HEK293T (cell line): ENCODE measurements at regions not wholly inside any gene's neighbourhood (a gene's known extent, or its start where the extent isn't known, plus 50 kb on each side); places are given as distances from the start of the nearest gene placed in this dataset.

ENCODE experiments used
- CTCF ChIA-PET: fragments of 350-600 bp; formaldehyde crosslinking; extraction: SDS; loops from one replicate; lab custom pipeline; 2021; ENCODE audit warnings: antibody characterized with exemption, inconsistent platforms; lab: Yijun Ruan, JAX
- POLR2A ChIA-PET: fragments of 350-600 bp; formaldehyde crosslinking; extraction: SDS; loops from one replicate; lab custom pipeline; 2020; ENCODE audit warnings: antibody characterized with exemption, inconsistent platforms; lab: Yijun Ruan, JAX
- DNase-seq: peaks from one replicate; pipeline ENCODE4 v3.0.0; 2012; ENCODE audit warnings: mixed read lengths; ENCODE audit errors: extremely low spot score
- ARNT ChIP-seq: fragments of 450-650 bp; IDR thresholded peaks from 2 replicates; pipeline ENCODE4 v1.6.1; 2017; ENCODE audit warnings: mild to moderate bottlenecking
- BHLHE40 ChIP-seq: fragments of 450-650 bp; IDR thresholded peaks from 2 replicates; pipeline ENCODE4 v1.6.1; 2016; ENCODE audit warnings: mild to moderate bottlenecking, moderate library complexity, borderline replicate concordance
- CTBP1 ChIP-seq: fragments of 450-650 bp; IDR thresholded peaks from 2 replicates; pipeline ENCODE4 v1.6.1; 2016; ENCODE audit warnings: borderline replicate concordance
- ELF4 ChIP-seq: fragments of 450-650 bp; IDR thresholded peaks from 2 replicates; pipeline ENCODE4 v1.6.1; 2017; ENCODE audit warnings: antibody characterized with exemption
- FOXA1 ChIP-seq: fragments of 450-650 bp; IDR thresholded peaks from 2 replicates; pipeline ENCODE4 v1.6.1; 2016; ENCODE audit warnings: mild to moderate bottlenecking
- FOXK2 ChIP-seq: fragments of 450-650 bp; IDR thresholded peaks from 2 replicates; pipeline ENCODE4 v1.6.1; 2016; ENCODE audit warnings: mild to moderate bottlenecking
- FOXM1 ChIP-seq: fragments of 450-650 bp; IDR thresholded peaks from 2 replicates; pipeline ENCODE4 v1.6.1; 2017; ENCODE audit warnings: mild to moderate bottlenecking, borderline replicate concordance
- HDGF ChIP-seq: fragments of 450-650 bp; IDR thresholded peaks from 2 replicates; pipeline ENCODE4 v1.6.1; 2017; ENCODE audit warnings: antibody characterized with exemption, borderline replicate concordance
- L3MBTL2 ChIP-seq: fragments of 450-650 bp; conservative IDR thresholded peaks from 2 replicates; pipeline ENCODE4 v1.6.1; 2016; ENCODE audit warnings: mild to moderate bottlenecking
- LEF1 ChIP-seq: fragments of 450-650 bp; IDR thresholded peaks from 2 replicates; pipeline ENCODE4 v1.6.1; 2017; ENCODE audit warnings: mild to moderate bottlenecking, borderline replicate concordance
- NFRKB ChIP-seq: fragments of 450-650 bp; IDR thresholded peaks from 2 replicates; pipeline ENCODE4 v1.6.1; 2016; ENCODE audit warnings: mild to moderate bottlenecking, moderate library complexity
- SP1 ChIP-seq: fragments of 450-650 bp; IDR thresholded peaks from 2 replicates; pipeline ENCODE4 v1.6.1; 2017
- SUZ12 ChIP-seq: fragments of 450-650 bp; IDR thresholded peaks from 2 replicates; pipeline ENCODE4 v1.6.1; 2016; ENCODE audit warnings: mild to moderate bottlenecking
- TARDBP ChIP-seq: fragments of 450-650 bp; IDR thresholded peaks from 2 replicates; pipeline ENCODE4 v1.6.1; 2016
- ZNF384 ChIP-seq: fragments of 450-650 bp; IDR thresholded peaks from 2 replicates; pipeline ENCODE4 v1.6.1; 2016
- TF ChIP-seq, protein P1 (sequence below): fragments of 450-650 bp; IDR thresholded peaks from 2 replicates; pipeline ENCODE4 v1.6.1; 2016

- ChIA-PET POLR2A (no interaction called here), CTCF (no interaction called here)
- DNase-seq, result no peak
These were observed 300.4 kb upstream of the RASGRP1 start for GRCh38 chr15:38864827-38865581.

DNA sequence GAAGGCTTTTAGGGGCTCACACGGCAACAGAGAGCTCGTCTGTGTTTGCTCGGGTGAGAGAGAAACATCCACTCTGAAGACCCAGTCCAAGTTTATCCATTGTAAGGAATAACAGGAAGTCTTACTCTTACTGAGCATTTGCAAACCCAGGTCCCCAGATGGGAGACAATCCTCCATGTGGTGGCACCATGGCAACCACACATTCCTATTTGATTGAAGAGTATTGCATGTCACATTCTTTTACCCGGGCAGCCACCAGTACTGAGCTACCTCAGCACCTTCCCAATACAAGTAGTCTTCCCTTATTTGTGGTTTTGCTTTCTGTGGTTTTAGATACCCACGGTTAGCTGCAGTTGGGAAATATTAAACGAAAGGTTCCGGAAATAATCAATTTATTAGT lies 302.9 kb upstream of the RASGRP1 start:
- CTCF ChIA-PET, result no interaction called here
- POLR2A ChIA-PET, result no interaction called here
- no peak for DNase-seq
- no peak for TF ChIP-seq HDGF
- TF ChIP-seq TARDBP, result no peak
- TF ChIP-seq ELF4, result no peak
- no peak for TF ChIP-seq SP1
- TF ChIP-seq LEF1, result no peak
- no peak for TF ChIP-seq ARNT
- TF ChIP-seq NFRKB, result no peak
- no peak for TF ChIP-seq FOXK2
- TF ChIP-seq FOXA1, result no peak
- no peak for TF ChIP-seq SUZ12
- TF ChIP-seq BHLHE40, result no peak
- no peak for TF ChIP-seq CTBP1
- no peak for TF ChIP-seq ZNF384
- TF ChIP-seq, protein P1, sequence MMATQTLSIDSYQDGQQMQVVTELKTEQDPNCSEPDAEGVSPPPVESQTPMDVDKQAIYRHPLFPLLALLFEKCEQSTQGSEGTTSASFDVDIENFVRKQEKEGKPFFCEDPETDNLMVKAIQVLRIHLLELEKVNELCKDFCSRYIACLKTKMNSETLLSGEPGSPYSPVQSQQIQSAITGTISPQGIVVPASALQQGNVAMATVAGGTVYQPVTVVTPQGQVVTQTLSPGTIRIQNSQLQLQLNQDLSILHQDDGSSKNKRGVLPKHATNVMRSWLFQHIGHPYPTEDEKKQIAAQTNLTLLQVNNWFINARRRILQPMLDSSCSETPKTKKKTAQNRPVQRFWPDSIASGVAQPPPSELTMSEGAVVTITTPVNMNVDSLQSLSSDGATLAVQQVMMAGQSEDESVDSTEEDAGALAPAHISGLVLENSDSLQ, result no peak
- TF ChIP-seq L3MBTL2, result no peak
- TF ChIP-seq FOXM1, result no peak

More at GRCh38 chr15:38864827-38865581, 300.4 kb upstream of the RASGRP1 start:
- TF ChIP-seq ZNF384 (no peak), FOXM1 (no peak), BHLHE40 (no peak)

GRCh38 chr15:38868326-38869114 lies 303.9 kb upstream of the RASGRP1 start:
- no peak for TF ChIP-seq FOXA1
- ChIA-PET CTCF (no interaction called here), POLR2A (no interaction called here)
- DNase-seq, result no peak

DNA sequence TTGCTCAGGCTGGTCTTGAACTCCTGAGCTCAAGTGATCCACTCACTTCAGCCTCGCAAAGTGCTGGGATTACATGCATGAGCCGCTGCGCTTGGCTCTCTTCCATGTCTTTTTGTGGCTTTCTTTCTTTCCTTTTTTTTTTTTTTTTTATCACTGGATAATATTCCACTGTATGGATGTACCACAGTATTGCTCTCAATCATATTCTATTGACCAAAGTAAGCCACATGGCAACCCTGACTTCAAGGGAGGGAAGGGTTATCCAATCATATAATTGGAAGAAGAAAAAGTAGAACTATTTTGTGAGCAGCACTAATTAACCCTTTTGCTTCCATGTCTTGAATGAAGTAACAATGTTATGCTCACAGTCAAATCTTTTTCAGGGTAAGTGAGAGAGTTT lies 307.0 kb upstream of the RASGRP1 start:
- ChIA-PET POLR2A (no interaction called here), CTCF (interaction anchor here (0.6 kb wide), 1 partner anchor 26 kb away, joined by 3 read pairs; no protein-coding TSS in a partner anchor)
- no peak for DNase-seq
- TF ChIP-seq CTBP1, result no peak
- TF ChIP-seq LEF1, result no peak
- no peak for TF ChIP-seq ELF4
- TF ChIP-seq NFRKB, result no peak
- TF ChIP-seq SUZ12, result no peak
- TF ChIP-seq HDGF, result no peak
- no peak for TF ChIP-seq BHLHE40
- TF ChIP-seq FOXK2, result no peak
- no peak for TF ChIP-seq ARNT
- TF ChIP-seq L3MBTL2, result no peak
- no peak for TF ChIP-seq FOXM1
- TF ChIP-seq SP1, result no peak
- no peak for TF ChIP-seq FOXA1
- no peak for TF ChIP-seq ZNF384
- no peak for TF ChIP-seq TARDBP
- TF ChIP-seq, protein P1, result no peak

DNA sequence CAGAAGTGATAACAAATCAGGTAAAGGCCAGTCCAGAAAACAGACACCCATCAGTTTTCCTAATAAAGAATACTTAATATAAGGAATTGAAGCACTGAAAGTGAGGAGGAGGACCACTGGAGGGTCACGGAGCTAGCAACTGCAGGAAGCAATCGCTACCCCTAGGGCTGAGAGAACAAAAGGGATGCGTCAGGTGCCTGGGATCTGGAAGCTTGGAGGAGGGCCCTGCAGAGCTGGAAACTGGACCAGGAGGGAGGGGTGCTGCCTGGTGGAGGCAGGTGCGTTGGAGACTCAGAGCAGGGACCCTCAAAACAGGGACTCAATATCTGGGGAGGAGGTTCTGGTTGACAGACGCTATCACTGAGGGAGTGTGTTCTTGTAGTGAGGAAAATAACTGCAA lies 308.1 kb upstream of the RASGRP1 start:
- POLR2A ChIA-PET, result no interaction called here
- no peak for DNase-seq
- TF ChIP-seq L3MBTL2 (no peak), FOXK2 (no peak), LEF1 (no peak), FOXA1 (no peak), HDGF (no peak), CTBP1 (no peak), BHLHE40 (no peak)
- TF ChIP-seq, protein P1, result no peak
- CTCF ChIA-PET, result no interaction called here

GRCh38 chr15:38873158-38873557 lies 308.5 kb upstream of the RASGRP1 start:
- no peak for DNase-seq
- POLR2A ChIA-PET, result no interaction called here
- TF ChIP-seq TARDBP, result no peak
- TF ChIP-seq BHLHE40, result no peak
- TF ChIP-seq SUZ12, result no peak
- TF ChIP-seq ELF4, result no peak
- TF ChIP-seq, protein P1, result no peak
- no peak for TF ChIP-seq LEF1
- TF ChIP-seq ZNF384, result no peak
- no peak for TF ChIP-seq ARNT
- no peak for TF ChIP-seq NFRKB
- TF ChIP-seq L3MBTL2, result no peak
- TF ChIP-seq SP1, result no peak
- no peak for TF ChIP-seq HDGF
- no peak for TF ChIP-seq FOXA1
- CTCF ChIA-PET, result no interaction called here
